Transverse colon (tissue), 4 donors: ENCODE measurements at regions not wholly inside any gene's neighbourhood (a gene's known extent, or its start where the extent isn't known, plus 50 kb on each side); places are given as distances from the start of the nearest gene placed in this dataset.

Experiments
- DNase-seq: peaks from one replicate; pipeline ENCODE4 v3.0.0-alpha.2; 2019
- H3K27ac ChIP-seq, 4 donors: fragments of 200-600 bp; sonication (generic); 2 replicates each; pipeline ENCODE4 v1.5.1; 2016 to 2018; ENCODE audit warnings: inconsistent platforms in 4 of 4
- H3K27me3 ChIP-seq: fragments of 200-600 bp; sonication (generic); 2 replicates; pipeline ENCODE4 v1.5.1; 2017; ENCODE audit warnings: inconsistent platforms
- H3K36me3 ChIP-seq, 4 donors: fragments of 200-600 bp; sonication (generic); 2 replicates each; pipeline ENCODE4 v1.5.1; 2017 to 2019; ENCODE audit warnings: inconsistent platforms in 4 of 4
- H3K4me1 ChIP-seq, 4 donors: fragments of 200-600 bp; sonication (generic); 2 replicates each; pipeline ENCODE4 v1.5.1; 2017 to 2020; ENCODE audit warnings: inconsistent platforms in 4 of 4
- H3K4me3 ChIP-seq, 4 donors: fragments of 200-600 bp; sonication (generic); 1 replicate in 1 of 4; 2 replicates in 3 of 4; pipeline versions ENCODE4 v1.5.1 to v1.6.1; 2017 to 2019; ENCODE audit warnings: inconsistent platforms in 4 of 4
- H3K9me3 ChIP-seq, 2 donors: fragments of 200-600 bp; sonication (generic); 2 replicates each; pipeline ENCODE4 v1.5.1; 2017 to 2019; ENCODE audit warnings: inconsistent platforms in 2 of 2
- EP300 ChIP-seq: sonication (generic); formaldehyde crosslinking; IDR thresholded peaks from one replicate; pipeline ENCODE4 v1.6.1; 2017; ENCODE audit warnings: antibody characterized with exemption, low read depth
- POLR2A ChIP-seq: fragments of 450-650 bp; IDR thresholded peaks from one replicate; pipeline ENCODE4 v1.6.1; 2016; ENCODE audit warnings: antibody characterized with exemption, mild to moderate bottlenecking, moderate library complexity
- POLR2AphosphoS5 ChIP-seq, 3 donors: sonication (generic); formaldehyde crosslinking; IDR thresholded peaks; one replicate each; pipeline ENCODE4 v1.6.1; 2016; ENCODE audit warnings: antibody characterized with exemption in 3 of 3
- WGBS, 2 donors: methylation state at CpG; one replicate each; pipeline ENCODE4 v1.1.5; 2018; ENCODE audit warnings: low coverage in 1 of 2; 5-methylcytosine and 5-hydroxymethylcytosine counted together
- in situ Hi-C, 4 donors: fragments of 200-750 bp; cut with MboI; loops; one replicate each; pipeline versions ENCODE4 v1.15.0 to v1.15.1; 2017; ENCODE audit warnings: low sequenced_read_pairs in 3 of 4, low pct_ligation_motif_present in 1 of 4, low pct_unique_long_range_greater_than_20kb in 1 of 4
- intact Hi-C: fragments of 100-400 bp; cut with DNase I; formaldehyde crosslinking; loops from one replicate; pipeline ENCODE4 v1.15.1; 2023; ENCODE audit warnings: low total_unique reads
- TF ChIP-seq, protein P1 (sequence below), 5 experiments: fragments of 200-600 bp in 3 of 5; fragments of 450-650 bp in 2 of 5; sonication (generic) in 3 of 5; IDR thresholded peaks; 1 replicate in 2 of 5; 2 replicates in 3 of 5; pipeline ENCODE4 v1.5.1; 2016 to 2017; ENCODE audit warnings: antibody characterized with exemption in 5 of 5, inconsistent platforms in 3 of 5, mild to moderate bottlenecking in 2 of 5, moderate library complexity in 1 of 5

DNA sequence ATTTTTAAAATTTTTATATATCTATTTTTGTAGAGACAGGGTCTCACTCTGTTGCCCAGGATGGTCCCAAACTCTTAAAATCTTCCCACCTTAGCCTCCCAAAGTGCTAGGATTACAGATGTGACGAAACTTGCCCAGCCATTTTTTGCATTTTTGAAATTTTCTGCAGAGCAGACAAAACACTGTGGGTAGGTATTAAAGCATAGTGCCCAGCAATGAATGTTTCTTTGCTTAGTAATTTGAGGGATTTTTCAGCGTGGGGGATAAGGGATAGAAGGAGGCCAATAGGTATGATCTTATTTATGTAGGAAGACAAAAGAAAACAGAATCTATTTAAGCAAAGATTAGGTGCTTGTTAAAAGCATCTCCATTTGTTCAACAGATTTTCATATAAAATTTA lies 446.8 kb upstream of the DPH6 start:
- TF ChIP-seq, protein P1, sequence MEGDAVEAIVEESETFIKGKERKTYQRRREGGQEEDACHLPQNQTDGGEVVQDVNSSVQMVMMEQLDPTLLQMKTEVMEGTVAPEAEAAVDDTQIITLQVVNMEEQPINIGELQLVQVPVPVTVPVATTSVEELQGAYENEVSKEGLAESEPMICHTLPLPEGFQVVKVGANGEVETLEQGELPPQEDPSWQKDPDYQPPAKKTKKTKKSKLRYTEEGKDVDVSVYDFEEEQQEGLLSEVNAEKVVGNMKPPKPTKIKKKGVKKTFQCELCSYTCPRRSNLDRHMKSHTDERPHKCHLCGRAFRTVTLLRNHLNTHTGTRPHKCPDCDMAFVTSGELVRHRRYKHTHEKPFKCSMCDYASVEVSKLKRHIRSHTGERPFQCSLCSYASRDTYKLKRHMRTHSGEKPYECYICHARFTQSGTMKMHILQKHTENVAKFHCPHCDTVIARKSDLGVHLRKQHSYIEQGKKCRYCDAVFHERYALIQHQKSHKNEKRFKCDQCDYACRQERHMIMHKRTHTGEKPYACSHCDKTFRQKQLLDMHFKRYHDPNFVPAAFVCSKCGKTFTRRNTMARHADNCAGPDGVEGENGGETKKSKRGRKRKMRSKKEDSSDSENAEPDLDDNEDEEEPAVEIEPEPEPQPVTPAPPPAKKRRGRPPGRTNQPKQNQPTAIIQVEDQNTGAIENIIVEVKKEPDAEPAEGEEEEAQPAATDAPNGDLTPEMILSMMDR (IDR thresholded peaks at IDR 0.05), result no peak
- TF ChIP-seq POLR2AphosphoS5 (IDR thresholded peaks at IDR 0.05) (no peak), POLR2A (no peak), EP300 (no peak)
- H3K4me1 ChIP-seq, result no peaks in the 10 kb centered on the region
- intact Hi-C loops (no loop called here), in situ Hi-C loops (no loop called here)
- H3K9me3 ChIP-seq, result no peaks in the 10 kb centered on the region
- H3K27ac ChIP-seq, result no peak overlapping the region
- no peaks in the 10 kb centered on the region for H3K27me3 ChIP-seq
- H3K4me3 ChIP-seq, result no peak overlapping the region
- WGBS, 2 donors, result 74 to 93% methylated on average over 1 to 2 of the region's 2 CpGs
- no peak for DNase-seq
- no peaks in the 10 kb centered on the region for H3K36me3 ChIP-seq

DNA sequence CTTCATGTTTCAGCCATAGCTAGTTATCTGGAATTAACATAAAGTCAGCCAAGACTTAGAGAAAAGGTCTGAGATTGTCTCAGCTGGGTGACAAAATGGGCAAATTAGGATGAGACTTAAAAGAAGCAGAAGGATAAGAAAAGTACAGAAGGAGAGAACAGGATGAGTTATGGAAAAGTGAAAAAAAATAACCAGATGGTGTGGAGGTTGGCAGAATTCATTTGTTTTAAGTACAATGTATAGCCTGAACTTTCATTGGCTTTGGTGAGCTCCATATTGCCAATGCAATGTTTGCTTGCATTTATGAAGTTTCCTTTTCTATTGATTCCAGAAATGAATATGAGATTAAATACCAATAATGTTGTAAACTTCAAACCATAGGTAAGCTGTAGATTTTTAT lies 447.2 kb upstream of the DPH6 start:
- in situ Hi-C loops, result no loop called here
- intact Hi-C loops, result no loop called here
- TF ChIP-seq POLR2A (no peak), EP300 (no peak), POLR2AphosphoS5 (IDR thresholded peaks at IDR 0.05) (no peak)
- TF ChIP-seq, protein P1 (IDR thresholded peaks at IDR 0.05), result no peak
- Histone ChIP-seq H3K4me1 (no peaks in the 10 kb centered on the region), H3K36me3 (no peaks in the 10 kb centered on the region), H3K27ac (no peak overlapping the region), H3K9me3 (no peaks in the 10 kb centered on the region), H3K4me3 (no peak overlapping the region), H3K27me3 (no peaks in the 10 kb centered on the region)
- no peak for DNase-seq

- no peak overlapping the region for H3K27ac ChIP-seq
- no peak for DNase-seq
- H3K36me3 ChIP-seq, result no peaks in the 10 kb centered on the region
- H3K9me3 ChIP-seq, result no peaks in the 10 kb centered on the region
- in situ Hi-C loops, result no loop called here
- TF ChIP-seq EP300, result no peak
- intact Hi-C loops, result loop anchor here (5.0 kb wide), 1 partner anchor 562 kb away; no protein-coding TSS in a partner anchor
- no peaks in the 10 kb centered on the region for H3K4me1 ChIP-seq
- H3K4me3 ChIP-seq, result no peak overlapping the region
- WGBS, 2 donors, result 82% methylated on average over 1 of the region's 1 CpG; no CpG with 5 or more reads in 1 of the 2 donors
- no peaks in the 10 kb centered on the region for H3K27me3 ChIP-seq
These were observed 448.9 kb upstream of the DPH6 start for GRCh38 chr15:35994876-35995275.

DNA sequence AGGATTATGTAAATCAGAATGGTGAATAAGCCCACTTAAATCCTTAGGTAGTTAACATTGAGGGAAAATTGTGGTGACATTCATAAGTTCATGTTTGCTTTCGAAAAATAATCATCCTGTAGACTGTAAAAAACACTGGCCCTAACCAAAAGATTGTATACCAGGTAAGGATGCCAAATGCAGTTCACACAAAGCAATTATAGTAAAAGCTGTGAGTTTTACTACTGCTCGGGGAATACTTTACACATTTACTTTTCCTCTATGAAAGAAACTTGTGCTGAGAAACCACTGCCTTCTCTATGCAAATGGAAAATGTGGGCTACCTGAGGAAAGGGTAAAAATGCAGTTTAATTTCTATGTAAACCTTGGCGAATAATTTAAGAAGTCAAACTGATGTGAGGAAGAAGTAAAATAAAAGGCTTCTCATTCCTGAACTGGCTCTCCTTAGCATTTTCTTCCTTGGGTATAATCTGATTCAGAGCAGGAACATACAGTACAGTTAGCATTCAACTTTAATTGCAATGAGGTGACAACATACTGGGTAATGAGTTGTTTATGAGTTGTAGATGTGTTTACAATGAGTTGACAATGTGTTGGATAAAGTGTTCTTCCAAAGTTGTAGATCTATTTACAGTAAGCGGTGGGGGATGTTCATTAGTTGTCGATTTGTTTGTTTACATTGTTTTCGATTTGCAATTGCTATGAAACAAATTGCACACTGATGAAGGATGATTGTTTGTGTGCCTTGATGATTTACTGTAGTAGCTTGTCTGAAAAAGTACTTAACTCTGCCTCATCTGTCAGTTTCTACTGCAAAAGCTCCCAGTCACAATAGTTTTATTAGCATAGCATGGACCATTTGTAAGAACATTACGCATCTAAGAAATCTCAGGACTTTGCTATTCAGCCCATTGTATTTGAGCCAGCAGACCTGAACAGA lies 453.0 kb upstream of the DPH6 start:
- no peaks in the 10 kb centered on the region for H3K27me3 ChIP-seq
- H3K36me3 ChIP-seq, result no peaks in the 10 kb centered on the region
- no peak for TF ChIP-seq POLR2A
- TF ChIP-seq EP300, result no peak
- TF ChIP-seq, protein P1 (IDR thresholded peaks at IDR 0.05), result no peak
- in situ Hi-C loops, result no loop called here
- H3K4me1 ChIP-seq, result no peaks in the 10 kb centered on the region
- intact Hi-C loops, result loop anchor here (5.0 kb wide), 1 partner anchor 558 kb away; no protein-coding TSS in a partner anchor
- 50 to 56% methylated on average over 7 of the region's 7 CpGs for WGBS, 2 donors
- no peak overlapping the region for H3K27ac ChIP-seq
- no peak overlapping the region for H3K4me3 ChIP-seq
- H3K9me3 ChIP-seq, result no peaks in the 10 kb centered on the region
- no peak for DNase-seq
